CD4-positive, CD25-positive, alpha-beta regulatory T cell (primary cell): ENCODE measurements at regions not wholly inside any gene's neighbourhood (a gene's known extent, or its start where the extent isn't known, plus 50 kb on each side); places are given as distances from the start of the nearest gene placed in this dataset.
"Not testable (repeated sequence)": the region's sequence is repeated elsewhere in the genome, so short reads cannot be mapped to it uniquely, and the experiment has no call there.

ENCODE experiments used
- ATAC-seq, 2 donors: fragments of 150-1000 bp; cut with Tn5 transposase; one replicate each; pipeline ENCODE4 v1.10.0; 2021; ENCODE audit warnings: low read depth in 2 of 2, moderate number of reproducible peaks in 2 of 2, moderate library complexity in 1 of 2
- DNase-seq, 3 donors: peaks; one replicate each; pipeline versions ENCODE4 v3.0.0 to v3.0.0-alpha.2; 2012 to 2022; ENCODE audit warnings: mixed read lengths in 1 of 3
- H3K27ac ChIP-seq: one replicate; pipeline ENCODE4 v1.7.0; 2013; ENCODE audit warnings: mild to moderate bottlenecking, low read length; ENCODE audit not compliant: insufficient read depth, poor library complexity, severe bottlenecking
- H3K27me3 ChIP-seq: one replicate; pipeline ENCODE4 v1.7.0; 2013; ENCODE audit warnings: low read length; ENCODE audit not compliant: control insufficient read depth, insufficient read depth
- H3K36me3 ChIP-seq: one replicate; pipeline ENCODE4 v1.7.0; 2013; ENCODE audit warnings: mild to moderate bottlenecking, low read length, moderate library complexity; ENCODE audit not compliant: control insufficient read depth, insufficient read depth
- H3K4me1 ChIP-seq: 2 replicates; pipeline ENCODE4 v1.7.0; 2013; ENCODE audit warnings: mild to moderate bottlenecking, low read length; ENCODE audit not compliant: insufficient read depth, control insufficient read depth, poor library complexity, severe bottlenecking
- H3K4me3 ChIP-seq: one replicate; pipeline ENCODE4 v1.7.0; 2013; ENCODE audit warnings: low read depth, mild to moderate bottlenecking, low read length, moderate library complexity
- H3K9me3 ChIP-seq, 2 experiments: 1 replicate in 1 of 2; 2 replicates in 1 of 2; pipeline ENCODE4 v1.7.0; 2013; ENCODE audit warnings: low read length in 2 of 2, mild to moderate bottlenecking in 1 of 2, moderate library complexity in 1 of 2; ENCODE audit not compliant: control insufficient read depth in 2 of 2
- H3K27ac Mint-ChIP-seq, 3 donors: one replicate each; pipeline ENCODE4 v1.8.0; 2020 to 2022; ENCODE audit warnings: mild to moderate bottlenecking in 3 of 3, mixed read lengths in 3 of 3, moderate library complexity in 2 of 3
- H3K27me3 Mint-ChIP-seq: one replicate; pipeline ENCODE4 v1.8.0; 2022; ENCODE audit warnings: mild to moderate bottlenecking, mixed read lengths
- H3K36me3 Mint-ChIP-seq: one replicate; pipeline ENCODE4 v1.8.0; 2020; ENCODE audit warnings: mixed read lengths
- H3K4me1 Mint-ChIP-seq, 4 donors: one replicate each; pipeline ENCODE4 v1.8.0; 2020 to 2022; ENCODE audit warnings: mixed read lengths in 4 of 4, mild to moderate bottlenecking in 1 of 4
- H3K4me3 Mint-ChIP-seq, 4 donors: one replicate each; pipeline ENCODE4 v1.8.0; 2020 to 2022; ENCODE audit warnings: mild to moderate bottlenecking in 4 of 4, mixed read lengths in 4 of 4, moderate library complexity in 3 of 4
- H3K9me3 Mint-ChIP-seq, 7 donors: one replicate each; pipeline ENCODE4 v1.8.0; 2020 to 2022; ENCODE audit warnings: mixed read lengths in 7 of 7, mild to moderate bottlenecking in 3 of 7, moderate library complexity in 2 of 7

DNA sequence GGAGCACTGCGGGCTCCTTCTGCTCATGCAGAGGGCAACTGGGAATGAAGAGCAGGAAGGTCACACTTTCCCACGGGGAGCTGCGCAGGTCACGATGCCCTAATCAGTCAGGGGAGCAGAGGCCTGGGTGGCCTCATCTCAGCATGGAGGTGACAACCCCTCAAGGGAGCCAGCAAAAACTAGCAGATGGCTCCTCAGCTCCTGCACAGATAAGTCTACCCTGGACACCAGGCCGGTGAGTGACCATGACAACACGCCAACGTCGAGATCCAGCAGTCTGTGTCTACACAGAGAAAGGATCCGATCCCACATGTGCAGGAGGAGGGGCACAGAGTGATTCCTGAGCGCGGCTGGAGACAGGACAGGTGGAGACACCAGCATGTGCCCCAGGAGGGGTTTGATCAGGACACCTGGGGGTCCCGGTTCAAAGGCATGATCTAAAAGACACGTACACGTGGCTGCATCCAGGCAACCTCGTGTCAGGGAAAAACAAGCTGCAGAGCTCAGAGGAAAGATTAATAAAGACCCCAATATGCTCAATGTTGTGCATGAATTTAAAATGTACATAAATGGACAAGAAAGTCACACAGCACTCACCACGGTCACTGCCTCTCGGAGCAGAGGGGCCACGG is 153.7 kb upstream of the SFSWAP start:
- H3K27me3 ChIP-seq, result no peaks in the 10 kb centered on the region
- H3K4me3 ChIP-seq, result no peak overlapping the region
- no peaks in the 10 kb centered on the region for H3K36me3 Mint-ChIP-seq
- H3K9me3 Mint-ChIP-seq, result no peaks in the 10 kb centered on the region
- DNase-seq, result no peak
- no peak for ATAC-seq
- no peaks in the 10 kb centered on the region for H3K9me3 ChIP-seq
- H3K27ac Mint-ChIP-seq, result no peak overlapping the region
- no peaks in the 10 kb centered on the region for H3K27me3 Mint-ChIP-seq
- H3K36me3 ChIP-seq, result no peaks in the 10 kb centered on the region
- H3K27ac ChIP-seq, result no peak overlapping the region
- H3K4me1 ChIP-seq, result no peaks in the 10 kb centered on the region
- H3K4me3 Mint-ChIP-seq, result no peak overlapping the region
- no peaks in the 10 kb centered on the region for H3K4me1 Mint-ChIP-seq

GRCh38 chr12:131559517-131560516 is 151.1 kb upstream of the SFSWAP start:
- Histone ChIP-seq H3K36me3 (no peaks in the 10 kb centered on the region), H3K9me3 (no peaks in the 10 kb centered on the region), H3K4me1 (no peaks in the 10 kb centered on the region), H3K4me3 (no peak overlapping the region), H3K27ac (no peak overlapping the region), H3K27me3 (no peaks in the 10 kb centered on the region)
- Mint-ChIP-seq H3K27me3 (no peaks in the 10 kb centered on the region), H3K36me3 (no peaks in the 10 kb centered on the region), H3K9me3 (no peaks in the 10 kb centered on the region), H3K4me3 (no peak overlapping the region), H3K27ac (no peak overlapping the region), H3K4me1 (no peaks in the 10 kb centered on the region)
- ATAC-seq (no peak), DNase-seq (no peak)

DNA sequence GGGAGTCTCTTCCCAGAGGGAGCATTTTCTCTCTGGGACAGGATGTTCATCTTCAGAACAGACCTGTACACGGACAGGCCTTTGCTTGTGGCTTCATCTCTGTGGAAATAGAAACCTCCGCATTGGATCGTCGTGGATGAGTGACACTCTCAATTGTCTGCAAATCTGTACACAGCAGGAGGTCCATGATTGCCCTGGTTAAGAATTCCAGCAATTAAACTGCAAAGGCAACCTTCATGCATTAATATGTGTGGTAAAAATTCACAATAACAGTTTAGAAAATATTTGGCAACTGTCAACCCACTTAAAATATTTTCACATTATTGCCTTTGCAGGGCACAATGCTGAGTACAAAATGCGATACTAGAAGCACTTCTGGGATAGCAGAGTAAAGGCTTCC is 149.8 kb upstream of the SFSWAP start:
- Histone ChIP-seq H3K27ac (no peak overlapping the region), H3K36me3 (no peaks in the 10 kb centered on the region), H3K4me3 (no peak overlapping the region), H3K9me3 (no peaks in the 10 kb centered on the region), H3K4me1 (no peaks in the 10 kb centered on the region), H3K27me3 (no peaks in the 10 kb centered on the region)
- Mint-ChIP-seq H3K36me3 (no peaks in the 10 kb centered on the region), H3K4me1 (no peaks in the 10 kb centered on the region), H3K27ac (no peak overlapping the region), H3K9me3 (no peaks in the 10 kb centered on the region), H3K27me3 (peaks cover 2% of the 10 kb centered on the region), H3K4me3 (no peak overlapping the region)
- DNase-seq (no peak), ATAC-seq (no peak)

GRCh38 chr12:131561891-131562684 is 148.8 kb upstream of the SFSWAP start:
- H3K9me3 ChIP-seq, result no peaks in the 10 kb centered on the region
- DNase-seq (no peak), ATAC-seq (no peak)

DNA sequence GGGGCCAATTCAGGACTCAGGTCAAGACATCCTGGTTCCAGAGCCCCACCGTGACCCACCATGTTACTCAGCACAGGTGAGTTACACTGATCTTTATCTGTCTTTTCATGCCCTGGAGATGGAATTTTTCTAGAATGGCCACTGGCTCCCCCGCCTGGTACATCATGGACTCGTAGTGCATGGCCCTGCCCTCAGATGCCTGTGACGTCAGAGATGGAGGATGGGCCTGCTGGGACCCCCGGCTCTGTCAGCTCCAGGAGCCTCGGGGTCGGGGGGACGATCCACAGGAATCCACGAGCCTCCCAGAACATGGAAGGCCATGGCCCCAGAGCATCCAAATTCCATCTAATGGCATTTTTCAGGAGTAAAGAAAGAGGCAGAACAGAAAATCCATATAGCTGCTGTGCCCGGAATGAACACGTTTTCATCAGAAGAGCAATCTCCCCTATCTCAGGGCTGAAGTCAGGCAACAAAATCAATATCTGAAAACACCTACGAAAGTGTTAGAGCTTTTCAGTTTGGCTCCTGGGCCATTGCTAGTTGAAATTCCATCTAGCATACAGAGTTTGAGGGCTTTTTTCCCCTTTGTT is 146.7 kb upstream of the SFSWAP start:
- H3K4me3 ChIP-seq, H3K27me3 ChIP-seq, H3K9me3 Mint-ChIP-seq, H3K27ac Mint-ChIP-seq, H3K4me3 Mint-ChIP-seq, ATAC-seq, H3K4me1 Mint-ChIP-seq, H3K36me3 Mint-ChIP-seq, H3K27ac ChIP-seq, H3K36me3 ChIP-seq, H3K9me3 ChIP-seq, H3K27me3 Mint-ChIP-seq, H3K4me1 ChIP-seq, DNase-seq: not testable (repeated sequence)

More at GRCh38 chr12:131561891-131562684, 148.8 kb upstream of the SFSWAP start:
- no peak overlapping the region for H3K4me3 ChIP-seq
- H3K27ac ChIP-seq, result no peak overlapping the region
- H3K36me3 ChIP-seq, result no peaks in the 10 kb centered on the region
- Mint-ChIP-seq H3K9me3 (no peaks in the 10 kb centered on the region), H3K36me3 (no peaks in the 10 kb centered on the region), H3K4me3 (no peak overlapping the region), H3K27ac (no peak overlapping the region), H3K4me1 (no peaks in the 10 kb centered on the region), H3K27me3 (peaks cover 5% of the 10 kb centered on the region)
- no peaks in the 10 kb centered on the region for H3K27me3 ChIP-seq
- H3K4me1 ChIP-seq, result no peaks in the 10 kb centered on the region

- ATAC-seq, result no peak
These were observed 146.0 kb upstream of the SFSWAP start for GRCh38 chr12:131564845-131565244.

DNA sequence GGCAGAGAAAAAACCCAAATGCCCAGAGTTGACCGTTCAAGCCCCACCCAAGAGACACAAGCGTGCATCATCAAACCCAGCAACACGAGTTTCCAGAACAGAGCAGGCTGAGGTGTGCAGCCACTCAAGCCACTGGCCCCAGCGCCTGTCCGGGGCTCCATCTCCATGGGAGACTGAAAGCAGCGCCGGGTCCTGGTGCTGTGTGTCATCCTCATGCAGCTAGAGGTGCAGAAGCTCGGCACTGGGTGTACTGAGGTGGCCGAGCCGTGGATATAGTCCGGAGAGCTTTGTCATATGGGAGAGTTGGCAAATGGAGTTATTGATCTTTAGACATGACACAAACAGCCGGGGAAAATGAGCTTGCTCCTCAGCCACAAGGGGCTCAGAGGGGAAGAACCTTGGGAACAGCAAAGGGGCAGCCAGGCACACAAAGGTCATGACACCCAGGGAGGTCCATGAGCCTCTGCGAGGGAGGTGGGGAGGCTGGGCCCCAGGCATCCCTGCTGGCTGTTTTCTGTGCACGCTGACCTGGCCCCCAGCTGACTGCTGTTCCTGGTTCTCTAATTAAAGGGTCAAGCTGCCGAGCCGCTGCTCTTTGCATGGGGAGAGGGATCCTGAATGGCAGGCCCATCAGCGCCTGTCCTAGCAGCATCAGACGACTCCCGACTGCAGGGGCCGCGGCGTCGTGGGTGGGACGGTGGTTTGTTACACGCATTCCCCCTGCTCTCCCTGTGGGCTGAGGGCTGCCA is 145.4 kb upstream of the SFSWAP start:
- Mint-ChIP-seq H3K36me3 (no peaks in the 10 kb centered on the region), H3K9me3 (peaks cover 0 to 2% (median 0%) of the 10 kb centered on the region in 7 donors), H3K4me1 (no peaks in the 10 kb centered on the region), H3K27ac (no peak overlapping the region), H3K4me3 (no peak overlapping the region), H3K27me3 (peaks cover 5% of the 10 kb centered on the region)
- no peak overlapping the region for H3K4me3 ChIP-seq
- no peaks in the 10 kb centered on the region for H3K36me3 ChIP-seq
- H3K4me1 ChIP-seq, result no peaks in the 10 kb centered on the region
- ATAC-seq, result no peak
- H3K9me3 ChIP-seq, result no peaks in the 10 kb centered on the region
- no peak for DNase-seq
- no peak overlapping the region for H3K27ac ChIP-seq
- H3K27me3 ChIP-seq, result peaks cover 4% of the 10 kb centered on the region

More at GRCh38 chr12:131564845-131565244, 146.0 kb upstream of the SFSWAP start:
- Mint-ChIP-seq H3K36me3 (no peaks in the 10 kb centered on the region), H3K4me3 (no peak overlapping the region), H3K4me1 (no peaks in the 10 kb centered on the region), H3K27ac (no peak overlapping the region), H3K9me3 (peaks cover 0 to 2% (median 0%) of the 10 kb centered on the region in 7 donors), H3K27me3 (peaks cover 5% of the 10 kb centered on the region)
- Histone ChIP-seq H3K4me1 (no peaks in the 10 kb centered on the region), H3K36me3 (no peaks in the 10 kb centered on the region), H3K27ac (no peak overlapping the region), H3K27me3 (peaks cover 4% of the 10 kb centered on the region), H3K9me3 (no peaks in the 10 kb centered on the region), H3K4me3 (no peak overlapping the region)
- no peak for DNase-seq
